ENCODE measurements at regions not wholly inside any gene's neighbourhood (a gene's known extent, or its start where the extent isn't known, plus 50 kb on each side); places are given as distances from the start of the nearest gene placed in this dataset.

- DNase-seq, result no peak
Observed at GRCh38 chr7:12133865-12134264, 77.2 kb upstream of the TMEM106B start.

DNA sequence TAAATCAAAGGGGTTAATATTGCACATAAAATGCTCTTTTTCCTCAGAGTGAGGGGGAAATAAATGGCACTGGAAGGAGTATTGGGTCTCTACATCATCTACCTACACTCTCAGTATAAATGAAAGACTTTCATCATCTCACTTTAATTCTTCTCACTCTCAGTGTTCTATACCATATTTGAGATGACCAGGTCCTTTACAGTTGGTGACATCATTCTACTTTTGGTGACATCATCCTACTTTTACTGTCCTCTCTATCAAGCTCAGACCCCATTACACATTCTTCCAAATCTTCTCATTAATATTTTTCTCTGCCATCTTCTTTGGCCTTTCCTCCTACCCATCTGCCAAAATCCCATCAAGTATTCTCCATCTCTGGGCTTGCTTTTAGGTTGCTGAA lies 74.6 kb upstream of the TMEM106B start:
- DNase-seq, result no peak

GRCh38 chr7:12137283-12137682 lies 73.8 kb upstream of the TMEM106B start:
- DNase-seq, result no peak

- no peak for DNase-seq
Observed at GRCh38 chr7:12138421-12138820, 72.7 kb upstream of the TMEM106B start.

DNA sequence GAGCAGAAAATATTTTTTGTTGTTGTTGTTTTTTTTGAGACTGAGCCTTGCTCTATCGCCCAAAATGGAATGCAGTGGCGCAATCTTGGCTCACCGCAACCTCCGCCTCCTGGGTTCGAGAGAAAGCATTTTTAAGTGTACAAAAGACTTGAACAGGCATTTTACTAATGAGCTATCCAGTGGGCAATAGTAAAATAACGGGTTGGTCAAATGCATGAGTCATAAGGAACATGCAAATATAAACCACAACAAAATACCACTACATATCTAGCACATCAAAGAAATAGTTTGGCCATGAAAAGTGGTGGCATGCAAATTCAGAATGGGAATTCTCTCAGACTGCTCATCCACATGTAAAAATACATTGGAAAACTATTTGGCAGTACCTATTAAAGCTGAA lies 71.7 kb upstream of the TMEM106B start:
- DNase-seq, result no peak

DNA sequence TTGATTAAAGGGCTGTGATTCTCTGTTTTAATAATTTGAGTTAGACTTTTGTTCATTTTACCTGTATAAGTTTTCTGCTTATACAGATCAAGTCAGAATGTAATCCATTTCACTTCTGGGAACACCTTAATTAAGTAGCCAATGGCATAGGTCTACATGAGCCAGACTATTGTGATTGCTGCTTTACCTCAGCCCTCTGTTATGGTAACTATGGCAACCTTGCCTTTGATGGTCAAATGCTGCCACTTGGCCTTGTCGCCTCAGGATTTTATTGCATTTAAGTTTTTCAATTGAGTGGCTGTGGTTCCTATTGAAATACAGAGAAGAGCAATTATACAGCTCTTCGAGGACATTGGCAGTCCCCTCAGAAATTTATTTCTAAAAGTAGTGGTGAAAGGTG lies 64.3 kb upstream of the TMEM106B start:
- DNase-seq, result no peak

- no peak for DNase-seq
Observed at GRCh38 chr7:12152196-12152918, 58.7 kb upstream of the TMEM106B start.

DNA sequence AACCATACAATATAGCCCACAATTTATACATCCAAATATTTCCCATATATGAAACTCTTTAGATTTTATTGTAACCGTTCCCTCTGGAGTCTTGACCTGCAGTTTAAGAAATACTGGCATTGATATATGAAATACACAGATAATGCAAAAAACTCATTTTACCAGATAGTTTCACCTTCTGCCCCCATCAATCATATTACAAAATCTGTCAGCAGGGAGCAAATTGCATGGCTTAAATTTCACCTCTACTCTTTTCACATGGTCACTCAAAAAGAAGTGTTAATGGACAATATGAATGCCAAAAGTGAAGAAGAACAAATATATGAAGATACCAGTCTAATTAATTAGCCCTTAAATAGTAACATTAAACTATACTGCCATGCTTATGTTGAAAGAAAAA lies 57.0 kb upstream of the TMEM106B start:
- no peak for DNase-seq

GRCh38 chr7:12157517-12157916 lies 53.6 kb upstream of the TMEM106B start:
- DNase-seq, result no peak

DNA sequence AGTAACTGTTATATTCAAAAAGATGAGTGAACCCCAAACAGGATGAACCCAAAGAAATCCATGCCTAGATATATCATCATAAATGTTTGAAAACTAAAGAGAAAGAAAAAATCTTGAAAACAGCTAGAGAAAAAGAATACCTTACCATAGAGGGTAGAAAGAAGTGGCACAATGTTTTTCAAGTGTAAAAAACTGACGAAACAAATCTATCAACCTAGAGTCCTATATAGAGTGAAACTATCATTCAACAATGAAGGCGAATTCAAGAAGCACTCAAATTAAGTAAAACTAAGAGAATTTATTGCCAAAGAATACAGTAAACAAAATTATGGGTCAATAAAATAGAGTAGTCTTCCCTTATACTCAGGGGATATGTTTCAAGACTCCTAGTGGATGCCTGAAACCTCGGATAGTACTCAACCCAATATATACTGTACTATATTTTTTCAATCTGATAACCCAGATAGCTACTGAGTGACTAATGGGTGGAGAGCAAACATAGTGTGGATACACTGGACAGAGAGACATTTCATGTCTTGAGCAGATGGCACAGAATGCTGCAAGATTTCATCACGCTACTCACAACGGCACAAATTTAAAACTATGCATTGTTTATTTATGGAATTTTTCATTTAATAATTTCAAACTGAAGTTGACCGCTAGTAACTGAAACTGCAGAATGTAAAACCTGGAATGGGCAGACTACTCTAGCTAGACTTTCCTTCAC lies 52.6 kb upstream of the TMEM106B start:
- no peak for DNase-seq

DNA sequence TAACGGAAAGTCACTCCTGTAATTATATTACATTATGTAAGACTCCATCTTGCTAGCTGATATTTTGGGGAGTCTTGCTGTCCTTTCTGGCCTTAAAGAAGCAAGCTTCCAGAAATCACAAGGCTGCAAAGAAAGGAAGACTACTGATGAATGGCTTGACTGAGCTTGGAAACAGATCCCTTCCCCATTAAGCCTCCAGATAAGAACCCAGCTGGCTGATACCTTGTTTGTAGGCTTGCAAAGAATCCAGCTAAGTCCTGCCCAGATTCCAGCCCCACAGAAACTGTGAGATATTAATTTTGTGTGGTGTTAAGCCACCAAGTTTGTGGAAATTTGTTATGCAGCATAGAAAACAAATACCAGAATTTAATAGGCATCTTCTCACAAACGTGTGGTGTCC lies 49.9 kb upstream of the TMEM106B start:
- DNase-seq, result no peak

All from NCI-H1930 (cell line).